ENCODE measurements at regions not wholly inside any gene's neighbourhood (a gene's known extent, or its start where the extent isn't known, plus 50 kb on each side); places are given as distances from the start of the nearest gene placed in this dataset.

DNA sequence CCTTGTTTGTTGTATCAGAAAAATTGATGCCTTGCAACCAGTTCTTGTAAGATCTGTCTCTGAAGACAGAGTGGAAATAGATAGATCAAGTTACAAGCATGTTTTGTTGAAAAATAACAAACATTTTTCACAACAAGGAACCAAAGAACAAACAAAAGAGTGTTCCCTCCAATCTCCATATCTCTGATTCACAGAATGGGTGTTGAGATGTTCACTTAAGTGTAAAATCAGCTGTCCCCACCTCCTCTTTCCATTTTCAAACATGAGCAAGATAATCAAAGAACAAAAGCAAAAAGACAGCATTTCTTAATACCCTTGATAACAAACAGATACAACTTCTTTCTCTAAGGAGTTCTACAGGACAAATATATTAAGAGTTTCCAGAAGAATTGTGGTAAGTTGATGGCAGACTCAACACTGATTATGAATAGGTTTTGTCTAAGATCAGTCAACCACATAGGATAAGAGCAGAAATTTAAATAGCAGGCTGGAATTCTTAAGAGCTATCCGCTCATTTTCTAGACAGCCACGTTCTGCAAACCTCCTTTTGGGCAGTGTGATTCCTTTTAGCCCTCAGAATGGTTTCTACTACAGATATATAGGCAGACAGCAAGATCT is 970.9 kb upstream of the AUTS2 start:
- no peak for TF ChIP-seq CTCF (IDR thresholded peaks at IDR 0.05)
- no peak for TF ChIP-seq POLR2A (IDR thresholded peaks at IDR 0.05)
- no peak for TF ChIP-seq POLR2AphosphoS5 (IDR thresholded peaks at IDR 0.05)

Measured in gastroesophageal sphincter (tissue), 3 donors.